ENCODE measurements at regions not wholly inside any gene's neighbourhood (a gene's known extent, or its start where the extent isn't known, plus 50 kb on each side); places are given as distances from the start of the nearest gene placed in this dataset.

DNA sequence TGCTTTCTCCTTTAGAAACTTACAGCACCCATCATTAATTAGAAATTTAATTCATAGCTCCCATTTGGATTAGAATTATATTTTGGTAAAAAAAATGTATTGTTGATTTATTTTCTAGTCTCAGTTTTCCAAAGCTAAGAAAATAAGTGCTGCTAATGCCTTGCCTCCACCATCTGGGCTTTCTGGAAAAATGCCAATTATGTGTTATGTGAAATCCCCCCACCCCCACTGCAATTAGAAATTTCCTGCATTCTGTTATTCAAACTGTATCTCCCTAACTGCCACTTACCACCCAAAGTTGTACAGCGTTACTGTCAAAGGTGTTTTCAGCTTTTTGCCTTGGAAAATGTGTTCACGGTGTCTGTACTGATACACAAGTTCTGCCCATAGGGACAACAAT lies 617.2 kb upstream of the UBE2E2 start:
- no peaks in the 10 kb centered on the region for H3K9me3 Mint-ChIP-seq
- ChIA-PET POLR2A (no interaction called here), CTCF (no interaction called here)
- H3K27ac Mint-ChIP-seq: no peak overlapping the region
- no peak overlapping the region for H3K4me3 Mint-ChIP-seq
- no peaks in the 10 kb centered on the region for H3K36me3 Mint-ChIP-seq (ENCODE audit: low read depth)
- DNase-seq: no peak
- no peaks in the 10 kb centered on the region for H3K4me1 Mint-ChIP-seq
- no peaks in the 10 kb centered on the region for H3K27me3 Mint-ChIP-seq

- no peak overlapping the region for H3K4me3 Mint-ChIP-seq
- H3K27ac Mint-ChIP-seq: no peak overlapping the region
- H3K27me3 Mint-ChIP-seq: no peaks in the 10 kb centered on the region
- ChIA-PET POLR2A (no interaction called here), CTCF (interaction anchor here (0.6 kb wide), 1 partner anchor 12 kb away, joined by 3 read pairs; no protein-coding TSS in a partner anchor)
- no peaks in the 10 kb centered on the region for H3K4me1 Mint-ChIP-seq
- H3K36me3 Mint-ChIP-seq (ENCODE audit: low read depth): no peaks in the 10 kb centered on the region
- no peak for DNase-seq
- H3K9me3 Mint-ChIP-seq: no peaks in the 10 kb centered on the region
Observed at GRCh38 chr3:22587446-22587845, 615.7 kb upstream of the UBE2E2 start.

GRCh38 chr3:22593638-22594037 lies 609.5 kb upstream of the UBE2E2 start:
- no peak overlapping the region for H3K4me3 Mint-ChIP-seq
- H3K4me1 Mint-ChIP-seq: no peaks in the 10 kb centered on the region
- CTCF ChIA-PET: no interaction called here
- no peaks in the 10 kb centered on the region for H3K9me3 Mint-ChIP-seq
- no peaks in the 10 kb centered on the region for H3K36me3 Mint-ChIP-seq (ENCODE audit: low read depth)
- H3K27ac Mint-ChIP-seq: no peak overlapping the region
- no peaks in the 10 kb centered on the region for H3K27me3 Mint-ChIP-seq
- DNase-seq: no peak
- POLR2A ChIA-PET: no interaction called here

DNA sequence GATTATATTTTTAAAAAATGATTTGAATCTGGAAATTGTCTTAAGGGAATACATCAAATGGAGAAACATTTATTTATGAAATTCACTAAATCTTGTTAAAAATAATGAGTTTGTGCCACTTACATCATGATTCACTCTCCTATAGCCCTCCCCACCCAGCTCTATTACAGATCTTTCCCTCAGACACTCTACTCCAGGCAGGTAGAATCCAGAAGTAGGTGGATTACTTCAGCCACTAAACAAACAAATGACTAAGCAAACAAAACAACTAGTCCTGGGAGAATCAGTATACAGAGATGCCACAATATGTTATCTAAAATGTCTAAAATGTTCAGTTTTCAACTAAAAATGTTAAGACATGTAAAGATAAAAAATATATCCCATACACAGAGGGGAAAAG lies 608.1 kb upstream of the UBE2E2 start:
- CTCF ChIA-PET: no interaction called here
- H3K27ac Mint-ChIP-seq: no peak overlapping the region
- no peaks in the 10 kb centered on the region for H3K4me1 Mint-ChIP-seq
- no peaks in the 10 kb centered on the region for H3K9me3 Mint-ChIP-seq
- no peaks in the 10 kb centered on the region for H3K27me3 Mint-ChIP-seq
- H3K4me3 Mint-ChIP-seq: no peak overlapping the region
- POLR2A ChIA-PET: no interaction called here
- H3K36me3 Mint-ChIP-seq (ENCODE audit: low read depth): no peaks in the 10 kb centered on the region
- no peak for DNase-seq

GRCh38 chr3:22606461-22606860 lies 596.7 kb upstream of the UBE2E2 start:
- ChIA-PET CTCF (no interaction called here), POLR2A (no interaction called here)
- no peak overlapping the region for H3K4me3 Mint-ChIP-seq
- no peaks in the 10 kb centered on the region for H3K9me3 Mint-ChIP-seq
- no peak for DNase-seq
- no peaks in the 10 kb centered on the region for H3K36me3 Mint-ChIP-seq (ENCODE audit: low read depth)
- no peak overlapping the region for H3K27ac Mint-ChIP-seq
- H3K27me3 Mint-ChIP-seq: no peaks in the 10 kb centered on the region
- H3K4me1 Mint-ChIP-seq: no peaks in the 10 kb centered on the region

GRCh38 chr3:22606938-22607337 lies 596.2 kb upstream of the UBE2E2 start:
- H3K27ac Mint-ChIP-seq: no peak overlapping the region
- ChIA-PET CTCF (no interaction called here), POLR2A (no interaction called here)

GRCh38 chr3:22608093-22608492 lies 595.0 kb upstream of the UBE2E2 start:
- CTCF ChIA-PET: no interaction called here

More at GRCh38 chr3:22606938-22607337, 596.2 kb upstream of the UBE2E2 start:
- H3K9me3 Mint-ChIP-seq: no peaks in the 10 kb centered on the region
- H3K36me3 Mint-ChIP-seq (ENCODE audit: low read depth): no peaks in the 10 kb centered on the region
- H3K4me3 Mint-ChIP-seq: no peak overlapping the region
- H3K4me1 Mint-ChIP-seq: no peaks in the 10 kb centered on the region
- no peaks in the 10 kb centered on the region for H3K27me3 Mint-ChIP-seq
- no peak for DNase-seq

GRCh38 chr3:22608721-22609120 lies 594.4 kb upstream of the UBE2E2 start:
- no peaks in the 10 kb centered on the region for H3K36me3 Mint-ChIP-seq (ENCODE audit: low read depth)
- DNase-seq: no peak
- no peak overlapping the region for H3K4me3 Mint-ChIP-seq
- CTCF ChIA-PET: no interaction called here
- no peaks in the 10 kb centered on the region for H3K9me3 Mint-ChIP-seq
- no peaks in the 10 kb centered on the region for H3K4me1 Mint-ChIP-seq
- no peaks in the 10 kb centered on the region for H3K27me3 Mint-ChIP-seq
- POLR2A ChIA-PET: no interaction called here
- no peak overlapping the region for H3K27ac Mint-ChIP-seq

More at GRCh38 chr3:22608093-22608492, 595.0 kb upstream of the UBE2E2 start:
- no peaks in the 10 kb centered on the region for H3K4me1 Mint-ChIP-seq
- H3K27me3 Mint-ChIP-seq: no peaks in the 10 kb centered on the region
- POLR2A ChIA-PET: no interaction called here
- no peaks in the 10 kb centered on the region for H3K36me3 Mint-ChIP-seq (ENCODE audit: low read depth)
- H3K27ac Mint-ChIP-seq: no peak overlapping the region
- H3K9me3 Mint-ChIP-seq: no peaks in the 10 kb centered on the region
- no peak for DNase-seq
- H3K4me3 Mint-ChIP-seq: no peak overlapping the region

GRCh38 chr3:22609139-22609538 lies 594.0 kb upstream of the UBE2E2 start:
- no peaks in the 10 kb centered on the region for H3K9me3 Mint-ChIP-seq
- CTCF ChIA-PET: no interaction called here

DNA sequence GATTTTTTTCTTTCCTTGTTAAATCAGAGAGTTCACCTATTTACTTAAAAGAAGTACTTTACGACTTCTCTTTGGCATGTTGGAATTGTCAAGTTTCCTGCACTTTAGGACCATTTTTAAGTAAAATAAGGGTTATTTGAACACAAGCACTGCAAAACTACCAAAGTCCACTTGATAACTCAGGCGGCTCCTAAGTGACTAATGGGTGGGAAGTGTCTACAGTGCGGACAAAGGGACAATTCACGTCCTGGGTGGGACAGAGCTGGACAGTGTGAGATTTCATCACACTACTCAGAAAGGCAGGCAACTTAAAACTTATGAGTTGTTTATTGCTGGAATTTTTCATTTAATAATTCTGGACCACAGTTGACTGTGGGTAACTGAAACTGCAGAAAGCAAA lies 590.2 kb upstream of the UBE2E2 start:
- no peak overlapping the region for H3K4me3 Mint-ChIP-seq
- CTCF ChIA-PET: no interaction called here
- H3K27me3 Mint-ChIP-seq: no peaks in the 10 kb centered on the region
- H3K36me3 Mint-ChIP-seq (ENCODE audit: low read depth): no peaks in the 10 kb centered on the region
- no peak overlapping the region for H3K27ac Mint-ChIP-seq
- DNase-seq: no peak
- H3K9me3 Mint-ChIP-seq: no peaks in the 10 kb centered on the region
- POLR2A ChIA-PET: no interaction called here
- no peaks in the 10 kb centered on the region for H3K4me1 Mint-ChIP-seq

More at GRCh38 chr3:22609139-22609538, 594.0 kb upstream of the UBE2E2 start:
- no peaks in the 10 kb centered on the region for H3K36me3 Mint-ChIP-seq (ENCODE audit: low read depth)
- H3K4me1 Mint-ChIP-seq: no peaks in the 10 kb centered on the region
- H3K4me3 Mint-ChIP-seq: no peak overlapping the region
- no peak overlapping the region for H3K27ac Mint-ChIP-seq
- no peaks in the 10 kb centered on the region for H3K27me3 Mint-ChIP-seq
- POLR2A ChIA-PET: no interaction called here
- DNase-seq: no peak

- Mint-ChIP-seq H3K9me3 (no peaks in the 10 kb centered on the region), H3K36me3 (ENCODE audit: low read depth) (no peaks in the 10 kb centered on the region), H3K27ac (no peak overlapping the region), H3K4me1 (no peaks in the 10 kb centered on the region), H3K27me3 (no peaks in the 10 kb centered on the region), H3K4me3 (no peak overlapping the region)
- DNase-seq: no peak
- ChIA-PET POLR2A (interaction anchor here (0.5 kb wide), 1 partner anchor 56 kb away, joined by 3 read pairs; no protein-coding TSS in a partner anchor), CTCF (no interaction called here)
Observed at GRCh38 chr3:22615790-22616189, 587.3 kb upstream of the UBE2E2 start.

DNA sequence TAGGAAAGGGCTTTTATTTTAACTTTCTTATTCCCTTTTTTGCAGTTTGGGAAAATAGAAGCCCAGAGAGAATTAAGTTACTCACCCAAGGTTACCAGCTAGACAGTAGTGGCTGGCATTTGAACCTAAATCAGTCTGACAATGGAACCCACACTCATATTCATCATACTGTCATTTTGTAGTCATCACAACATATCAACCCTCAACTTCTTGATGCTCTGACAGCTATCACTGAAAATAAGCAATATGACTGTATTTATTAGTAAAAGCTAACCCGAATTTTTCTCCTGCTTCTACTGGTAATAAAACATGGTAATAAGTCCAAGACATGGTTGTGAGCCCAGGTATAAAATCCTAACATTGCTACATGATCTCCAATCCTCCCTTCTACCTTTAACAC lies 585.8 kb upstream of the UBE2E2 start:
- no peak overlapping the region for H3K27ac Mint-ChIP-seq
- CTCF ChIA-PET: no interaction called here
- no peaks in the 10 kb centered on the region for H3K9me3 Mint-ChIP-seq
- no peaks in the 10 kb centered on the region for H3K36me3 Mint-ChIP-seq (ENCODE audit: low read depth)
- DNase-seq: no peak
- H3K4me3 Mint-ChIP-seq: no peak overlapping the region
- no peaks in the 10 kb centered on the region for H3K27me3 Mint-ChIP-seq
- POLR2A ChIA-PET: no interaction called here
- H3K4me1 Mint-ChIP-seq: no peaks in the 10 kb centered on the region

DNA sequence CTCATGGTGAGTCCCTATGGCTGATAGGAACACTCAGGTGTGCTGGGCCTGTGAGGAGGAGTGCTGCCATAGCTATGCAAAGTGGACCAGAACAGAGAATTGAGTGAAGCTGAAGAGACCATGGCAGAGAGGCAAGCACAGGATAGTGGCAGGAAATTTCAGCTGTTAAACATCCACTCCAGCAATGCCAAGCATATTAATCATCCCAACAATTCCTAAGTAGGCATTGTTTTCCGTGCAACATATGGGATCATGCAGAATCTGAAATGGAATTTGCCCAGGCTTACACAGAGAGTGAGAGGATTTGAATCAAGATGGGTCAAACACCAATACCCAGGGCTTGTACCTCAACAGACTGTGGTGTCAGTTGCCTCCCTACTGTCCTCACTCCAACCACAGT lies 582.6 kb upstream of the UBE2E2 start:
- no peaks in the 10 kb centered on the region for H3K27me3 Mint-ChIP-seq
- H3K9me3 Mint-ChIP-seq: no peaks in the 10 kb centered on the region
- DNase-seq: no peak
- no peak overlapping the region for H3K4me3 Mint-ChIP-seq
- H3K27ac Mint-ChIP-seq: no peak overlapping the region
- ChIA-PET POLR2A (no interaction called here), CTCF (no interaction called here)
- H3K4me1 Mint-ChIP-seq: no peaks in the 10 kb centered on the region
- H3K36me3 Mint-ChIP-seq (ENCODE audit: low read depth): no peaks in the 10 kb centered on the region

- H3K4me1 Mint-ChIP-seq: no peaks in the 10 kb centered on the region
- no peaks in the 10 kb centered on the region for H3K27me3 Mint-ChIP-seq
- no peak overlapping the region for H3K27ac Mint-ChIP-seq
- H3K36me3 Mint-ChIP-seq (ENCODE audit: low read depth): no peaks in the 10 kb centered on the region
- H3K4me3 Mint-ChIP-seq: no peak overlapping the region
- H3K9me3 Mint-ChIP-seq: no peaks in the 10 kb centered on the region
- POLR2A ChIA-PET: no interaction called here
- CTCF ChIA-PET: no interaction called here
- no peak for DNase-seq
Observed at GRCh38 chr3:22621205-22621809, 581.8 kb upstream of the UBE2E2 start.

Measured in activated CD4-positive, alpha-beta T cell treated with anti-CD3 and anti-CD28 coated beads, Interleukin-2, amount 10 ng/mL, durations not matched to agents 7 days and 5 days (primary cell).